GM21367 (cell line): ENCODE measurements at regions not wholly inside any gene's neighbourhood (a gene's known extent, or its start where the extent isn't known, plus 50 kb on each side); places are given as distances from the start of the nearest gene placed in this dataset.

Experiments
- ATAC-seq: cut with Tn5 transposase; IDR thresholded peaks from one replicate; pipeline ENCODE4 v1.9.1; 2021; ENCODE audit not compliant: unreplicated experiment

- no peak for ATAC-seq
Measured at GRCh38 chr5:159531554-159532105, 201.3 kb upstream of the IL12B start.

DNA sequence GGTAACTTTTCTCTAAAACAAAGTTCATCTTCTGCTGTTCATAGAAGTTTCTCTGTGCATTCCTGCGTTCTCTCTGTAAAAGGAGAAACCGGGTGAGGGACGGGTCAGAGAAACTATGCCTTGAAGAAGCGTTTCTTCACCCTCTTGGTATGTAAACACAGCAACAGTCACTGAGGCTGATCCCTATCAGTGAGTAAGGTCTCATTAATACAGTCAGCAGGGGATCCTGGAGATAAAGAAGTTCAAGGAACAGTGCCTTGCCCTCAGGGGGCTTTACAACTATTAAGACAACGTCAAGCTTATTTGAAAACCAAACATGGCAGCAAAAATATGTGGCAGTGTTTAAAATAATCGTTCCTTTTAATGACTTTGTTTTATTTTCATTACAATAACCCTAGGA, 202.9 kb upstream of the IL12B start:
- no peak for ATAC-seq

GRCh38 chr5:159536166-159536565, 205.9 kb upstream of the IL12B start:
- no peak for ATAC-seq

GRCh38 chr5:159536646-159537045, 206.4 kb upstream of the IL12B start:
- no peak for ATAC-seq

DNA sequence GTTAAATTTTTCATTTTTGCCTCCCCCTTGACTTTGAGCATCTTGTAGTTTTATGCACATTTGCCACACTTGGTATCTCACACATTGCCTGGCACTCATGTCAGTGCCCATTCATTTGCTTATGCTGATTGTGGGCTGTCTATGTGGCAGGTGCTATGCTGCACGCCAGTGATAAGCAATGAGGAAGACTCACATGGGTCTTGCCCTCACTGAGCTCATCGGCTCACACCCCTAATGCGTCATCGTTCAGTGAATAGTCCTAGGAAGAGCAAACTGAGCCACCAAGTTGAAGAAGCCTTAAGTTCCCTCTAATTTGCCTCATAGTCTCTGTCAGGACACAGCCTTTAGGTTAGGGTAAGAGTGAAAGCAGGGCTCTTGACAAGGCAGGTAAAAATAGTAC, 209.4 kb upstream of the IL12B start:
- ATAC-seq: no peak

DNA sequence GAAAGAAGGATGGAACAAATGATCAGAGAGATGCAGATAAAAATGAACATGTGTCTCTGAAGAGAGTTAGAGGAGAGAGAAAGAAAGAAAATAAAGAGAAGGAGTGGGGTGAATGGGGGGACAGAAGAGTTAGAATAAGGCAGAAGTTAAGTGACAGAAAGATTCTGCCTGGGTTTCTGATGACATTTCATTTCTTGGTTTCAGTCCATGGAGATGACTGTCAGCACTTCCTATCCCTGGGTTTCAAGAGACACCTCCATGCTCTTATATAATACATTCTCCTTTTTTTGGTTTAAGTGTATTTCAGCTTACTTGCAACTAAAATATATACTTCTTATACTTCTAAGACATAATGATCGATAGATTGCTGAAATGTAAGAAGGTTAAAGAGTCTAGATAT, 213.0 kb upstream of the IL12B start:
- no peak for ATAC-seq

DNA sequence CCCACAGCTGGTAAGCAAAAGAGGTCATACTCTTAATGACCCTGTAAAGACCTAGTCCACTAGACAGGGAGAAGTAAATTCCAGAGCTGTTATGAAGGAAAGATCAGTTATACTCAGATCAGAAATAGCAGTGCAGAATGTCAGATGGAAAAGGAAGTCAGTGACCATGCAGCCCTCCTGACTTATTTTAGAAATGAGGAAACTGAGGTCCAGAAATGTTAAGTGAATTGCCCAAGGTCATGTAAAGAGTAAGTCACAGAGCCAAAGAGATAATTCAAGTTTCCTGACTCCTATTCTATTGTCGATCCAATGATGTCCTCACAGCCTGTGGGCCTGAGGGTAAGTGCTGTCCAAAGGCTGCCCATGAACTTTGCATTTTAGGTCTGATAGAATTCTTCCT, 214.9 kb upstream of the IL12B start:
- ATAC-seq: no peak

DNA sequence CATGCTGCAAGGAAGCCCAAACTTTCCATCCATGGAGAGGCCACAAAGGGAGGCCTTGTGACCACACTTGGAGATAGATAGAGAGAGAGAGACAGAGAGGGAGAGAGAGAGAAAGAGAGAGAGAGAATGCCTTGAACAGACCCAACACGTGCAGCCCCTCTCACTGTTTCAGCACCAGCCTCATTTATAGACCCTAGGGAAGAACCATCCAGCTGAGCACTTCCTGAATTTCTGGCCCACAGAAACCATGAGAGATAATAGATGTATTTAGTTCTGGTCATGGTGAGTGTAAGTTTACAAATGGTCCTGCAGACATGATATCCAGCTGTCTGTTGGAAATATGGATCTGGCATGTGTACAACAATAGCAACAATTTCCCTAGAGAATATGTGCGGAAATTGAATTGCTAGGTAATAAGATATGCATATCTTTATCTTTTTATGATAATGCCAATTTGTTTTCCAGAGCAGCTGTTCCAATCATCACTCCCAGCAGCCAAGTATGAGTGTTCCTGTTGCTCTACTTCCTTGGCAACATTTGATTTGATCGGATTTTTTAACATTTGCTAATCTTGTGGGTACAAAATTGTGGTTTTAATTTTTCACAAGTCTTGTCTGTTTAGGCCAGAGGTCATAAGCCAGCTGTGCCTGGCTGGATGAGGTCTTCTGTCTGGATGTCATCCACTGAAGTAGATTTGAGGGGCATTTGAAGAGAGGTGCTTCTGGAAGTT, 217.3 kb upstream of the IL12B start:
- ATAC-seq: no peak

DNA sequence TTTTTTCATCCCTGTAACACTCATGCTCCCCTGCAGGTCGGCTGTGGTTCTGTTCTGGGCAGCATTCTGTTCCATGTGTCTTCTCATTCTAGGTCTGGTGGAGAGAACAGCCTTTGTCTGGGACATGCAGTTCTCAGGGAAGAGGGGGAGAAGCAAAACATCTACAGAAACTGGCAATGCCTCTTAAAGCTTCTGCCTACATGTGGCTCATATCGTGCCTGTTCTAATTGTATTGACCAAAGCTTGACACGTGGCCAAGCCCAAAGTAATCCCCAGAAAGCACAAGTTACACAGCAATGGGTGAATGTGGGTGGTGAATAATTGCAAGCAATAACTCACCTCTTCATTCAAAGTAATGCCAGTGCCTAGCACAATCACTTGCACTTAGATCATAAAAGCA, 218.2 kb upstream of the IL12B start:
- ATAC-seq: no peak

GRCh38 chr5:159549046-159549445, 218.8 kb upstream of the IL12B start:
- no peak for ATAC-seq

GRCh38 chr5:159550951-159551350, 220.7 kb upstream of the IL12B start:
- no peak for ATAC-seq

- ATAC-seq: no peak
Measured at GRCh38 chr5:159552751-159553150, 222.5 kb upstream of the IL12B start.

GRCh38 chr5:159553792-159554191, 223.5 kb upstream of the IL12B start:
- ATAC-seq: no peak

DNA sequence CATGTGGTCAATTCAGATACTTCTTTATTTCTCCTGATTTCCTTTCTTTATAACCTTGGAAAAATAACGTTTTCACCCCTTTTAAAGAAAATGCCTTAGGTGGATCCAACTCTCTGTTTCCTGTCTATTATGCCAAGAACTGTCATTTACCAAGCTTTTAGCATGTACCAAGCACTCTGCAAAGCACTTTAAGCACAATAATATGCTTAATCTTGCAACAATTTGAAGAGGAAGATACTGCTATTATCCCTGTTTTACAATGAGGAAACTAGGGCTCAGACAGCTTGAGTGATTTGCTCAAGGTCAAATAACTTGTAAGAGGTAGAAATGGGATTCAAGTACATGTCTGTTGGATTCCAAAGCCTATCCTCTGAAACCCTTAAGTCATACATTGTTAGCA, 224.8 kb upstream of the IL12B start:
- no peak for ATAC-seq

GRCh38 chr5:159559337-159559736, 229.1 kb upstream of the IL12B start:
- no peak for ATAC-seq

- ATAC-seq: no peak
Measured at GRCh38 chr5:159560088-159560487, 229.8 kb upstream of the IL12B start.

DNA sequence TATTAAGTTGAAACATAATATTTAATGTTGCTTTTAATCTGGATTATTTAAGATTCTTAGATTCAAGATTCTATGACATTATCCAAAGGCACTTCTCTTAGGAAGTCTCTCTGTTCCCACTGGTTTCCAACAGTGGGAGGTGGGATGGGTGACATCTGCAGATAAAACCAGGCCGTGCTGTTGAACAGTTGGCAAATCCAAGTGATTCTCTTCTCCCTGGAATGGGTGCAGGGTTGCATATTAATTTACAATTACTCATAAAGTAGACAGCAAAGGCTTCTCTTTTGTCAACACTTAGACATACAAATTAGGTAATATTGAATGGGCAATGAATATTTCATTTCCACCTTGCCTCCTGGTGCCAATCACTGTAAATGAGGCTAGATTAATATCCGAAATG, 233.7 kb upstream of the IL12B start:
- ATAC-seq: no peak

- ATAC-seq: no peak
Measured at GRCh38 chr5:159566832-159567231, 236.5 kb upstream of the IL12B start.

DNA sequence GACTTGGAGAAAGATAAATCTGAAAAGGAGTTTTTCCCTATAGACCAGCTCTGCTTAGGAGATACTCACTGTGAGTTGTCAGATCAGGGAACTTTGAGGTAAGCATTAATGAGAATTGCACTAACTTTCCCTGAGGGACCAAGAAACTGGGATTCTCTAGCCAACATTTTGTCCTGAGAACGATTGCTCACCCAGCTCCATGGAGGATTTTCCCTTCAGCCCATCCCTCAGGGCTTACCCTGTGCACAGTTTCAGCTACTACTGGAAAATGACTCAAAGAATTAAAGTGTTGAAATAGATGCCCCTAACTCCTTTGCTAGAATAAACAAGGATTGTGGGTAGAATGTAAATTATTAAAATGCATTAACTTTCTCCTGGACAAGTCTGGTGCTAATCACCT, 237.2 kb upstream of the IL12B start:
- no peak for ATAC-seq

- ATAC-seq: no peak
Measured at GRCh38 chr5:159571501-159572244, 241.4 kb upstream of the IL12B start.

DNA sequence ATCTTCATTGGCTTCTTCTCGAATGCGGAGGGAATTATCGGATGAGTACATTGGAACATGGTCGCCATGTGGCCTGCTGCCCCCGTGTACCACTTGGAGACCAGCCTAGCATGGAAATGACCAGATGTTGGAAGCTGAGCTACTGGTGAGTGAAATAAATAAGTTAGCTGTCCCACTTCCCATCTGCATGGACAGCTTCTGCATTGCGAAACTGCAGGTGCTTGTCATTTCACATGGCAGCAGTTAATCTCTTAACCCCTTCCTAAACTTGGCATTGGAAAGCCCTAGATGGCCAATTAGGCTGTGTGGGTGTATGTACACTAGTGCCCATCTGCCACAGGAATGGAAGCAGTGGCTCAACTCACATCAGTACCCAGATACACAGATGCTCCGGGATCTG, 246.6 kb upstream of the IL12B start:
- no peak for ATAC-seq

DNA sequence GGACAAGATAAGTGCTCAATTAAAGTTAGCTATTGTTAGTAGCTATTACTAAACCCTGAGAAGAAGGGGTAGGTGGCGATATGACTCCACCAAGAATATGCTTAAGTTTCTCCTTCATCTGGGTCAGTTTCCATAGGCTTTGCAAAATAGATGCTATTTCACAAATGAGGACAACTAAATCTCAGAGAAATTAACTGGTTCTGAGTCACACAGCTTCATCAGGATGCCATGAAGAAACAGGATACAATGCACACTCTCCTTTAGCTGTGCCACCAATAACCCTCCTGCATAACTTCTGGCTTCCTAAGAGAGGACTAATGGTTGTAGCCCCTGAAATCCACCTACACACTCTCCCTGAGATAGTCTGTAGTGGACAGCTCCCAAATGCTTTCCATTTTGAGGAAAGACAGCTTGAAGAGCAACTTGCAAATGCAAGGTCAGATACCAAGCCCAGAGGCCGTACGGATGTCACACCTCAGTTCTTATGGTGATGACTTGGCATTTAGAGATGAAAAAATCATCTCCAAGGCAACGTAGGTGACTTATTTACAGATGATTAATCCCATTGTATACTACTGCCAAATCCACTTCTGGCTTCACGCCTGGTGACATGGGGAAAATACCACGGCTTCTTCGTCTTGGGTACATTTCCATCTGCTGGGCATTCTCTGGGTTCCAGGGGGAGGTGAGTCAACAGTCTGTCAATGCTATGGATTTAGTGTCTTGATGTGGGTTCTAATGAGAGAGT, 251.4 kb upstream of the IL12B start:
- ATAC-seq: no peak
